ENCODE measurements at regions not wholly inside any gene's neighbourhood (a gene's known extent, or its start where the extent isn't known, plus 50 kb on each side); places are given as distances from the start of the nearest gene placed in this dataset.
A peak's percentile ranks its signal among the peaks of the same experiment; 100 is the strongest.

DNA sequence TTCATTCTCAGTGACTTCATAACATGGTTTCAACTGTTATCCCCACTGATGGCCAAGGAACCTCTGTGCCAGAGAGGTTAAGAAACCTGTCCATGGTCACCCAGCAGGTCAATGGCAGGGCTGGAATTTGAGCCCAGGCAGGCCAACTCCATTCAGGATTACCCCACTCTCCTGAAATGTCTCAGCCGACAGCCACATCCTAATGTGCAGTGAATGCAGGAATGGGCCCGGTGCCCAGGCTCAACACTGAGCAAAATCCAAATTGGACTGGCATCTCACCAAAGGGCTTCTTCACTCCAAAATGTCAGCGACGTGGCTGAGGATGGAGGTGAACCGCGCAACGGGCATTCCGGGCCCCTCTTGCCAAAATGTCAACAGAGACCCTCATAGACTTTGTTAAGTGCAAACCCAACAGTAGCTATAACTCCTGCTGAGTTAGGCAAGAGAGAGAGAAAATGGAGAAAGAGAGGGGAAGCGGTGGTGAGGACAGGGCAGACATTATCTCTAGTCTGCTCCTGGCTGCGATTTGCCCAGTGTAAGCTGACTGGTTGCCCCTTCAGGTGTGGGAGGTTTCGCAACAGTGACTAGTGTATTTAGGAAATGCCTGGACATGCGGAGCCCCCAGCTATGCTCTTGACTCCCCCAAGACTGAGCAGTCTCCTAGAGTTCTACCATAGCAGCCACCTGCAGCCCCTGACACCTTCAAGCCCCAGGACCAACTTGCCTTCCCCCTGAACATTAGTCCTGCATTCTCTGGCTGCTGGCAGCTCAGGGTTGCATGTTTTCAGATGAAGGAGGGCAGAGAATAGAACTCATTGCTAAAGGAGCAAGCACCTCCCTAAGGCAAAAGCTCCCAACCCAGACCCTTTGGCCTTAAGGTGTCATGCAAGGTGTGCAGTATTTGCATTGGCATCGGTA, 167.7 kb downstream of the ANAPC1 start:
- CTCF ChIA-PET = no interaction called here
- no peak for ATAC-seq (ENCODE audit: low read depth)
- in situ Hi-C loops (cut with MboI; ENCODE audit: low sequenced_read_pairs) = loop anchor here (25.0 kb wide), 1 partner anchor 904 kb away; no protein-coding TSS in a partner anchor

More for the DNA sequence above, 167.7 kb downstream of the ANAPC1 start:
- H3K79me1 ChIP-seq (ENCODE audit: low read depth in 1 of 2, low read length in 2 of 2) = no peaks in the 10 kb centered on the region
- H3K23ac ChIP-seq (ENCODE audit: low read depth, low read length) = no peak overlapping the region
- DNase-seq = no peak
- H3K4ac ChIP-seq (ENCODE audit: low read depth, low read length) = no peak overlapping the region
- no peak overlapping the region for H2BK120ac ChIP-seq (ENCODE audit: low read depth, low read length)
- no peak overlapping the region for H3K4me2 ChIP-seq (ENCODE audit: low read depth, low read length)
- no peak overlapping the region for H2AK9ac ChIP-seq (replicated peaks; ENCODE audit: low read depth, low read length, poor library complexity)
- POLR2A ChIA-PET (ENCODE audit: unreplicated experiment) = no interaction called here
- H2AFZ ChIP-seq (replicated peaks; ENCODE audit: low read length, poor library complexity) = no peak overlapping the region
- H2BK5ac ChIP-seq (ENCODE audit: low read depth, low read length, poor library complexity, severe bottlenecking) = no peak overlapping the region
- intact Hi-C loops (cut with micrococcal nuclease) (no loop called here), dilution Hi-C loops (cut with HindIII; ENCODE audit: low sequenced_read_pairs, unreplicated experiment) (no loop called here)
- no peak overlapping the region for H2BK20ac ChIP-seq (ENCODE audit: low read depth, low read length)
- no peak for TF ChIP-seq MXI1 (IDR thresholded peaks at IDR 0.05; ENCODE audit: borderline replicate concordance, low read depth, low read length)
- TF ChIP-seq CEBPB (IDR thresholded peaks at IDR 0.05; ENCODE audit: low read depth, low read length) = peak; percentile 48
- no peak overlapping the region for H3K27ac ChIP-seq (ENCODE audit: insufficient read depth, low read length)
- H2AK5ac ChIP-seq (ENCODE audit: low read depth, low read length) = no peak overlapping the region
- no peak overlapping the region for H4K91ac ChIP-seq (ENCODE audit: insufficient read depth, low read depth, low read length)
- H3K14ac ChIP-seq (replicated peaks; ENCODE audit: low read depth, low read length) = no peak overlapping the region
- no peak overlapping the region for H4K5ac ChIP-seq (ENCODE audit: low read depth, low read length)
- H4K20me1 ChIP-seq (ENCODE audit: insufficient read depth, low read length) = no peaks in the 10 kb centered on the region
- no TSS peak for BruUV-seq (replicated peaks)
- H3K9me3 ChIP-seq (ENCODE audit: control insufficient read depth, insufficient read depth, low read length) = peaks cover 8% of the 10 kb centered on the region
- no peaks in the 10 kb centered on the region for H3K9me1 ChIP-seq (ENCODE audit: insufficient read depth, low read length)
- H3K9ac ChIP-seq (ENCODE audit: low read depth, low read length) = no peak overlapping the region
- no peak overlapping the region for H3K4me3 ChIP-seq (ENCODE audit: insufficient read depth, low read depth, low read length)
- 30% methylated on average over 2 of the region's 13 CpGs; no CpG with 5 or more reads in 1 of the 2 experiments for WGBS, 2 experiments (ENCODE audit: extremely low coverage in 2 of 2, insufficient read length in 1 of 2)
- H3K27me3 ChIP-seq (ENCODE audit: control insufficient read depth, insufficient read depth, low read length) = peaks cover 25% of the 10 kb centered on the region
- H3K18ac ChIP-seq (ENCODE audit: low read depth, low read length) = no peak overlapping the region
- no peak overlapping the region for H4K8ac ChIP-seq (ENCODE audit: low read depth in 2 of 2, low read length in 2 of 2)
- no peak overlapping the region for H3K56ac ChIP-seq (ENCODE audit: extremely low read depth, insufficient read depth, low read length)
- H3K4me1 ChIP-seq (ENCODE audit: control insufficient read depth, insufficient read depth, low read length) = no peaks in the 10 kb centered on the region
- no peaks in the 10 kb centered on the region for H3K36me3 ChIP-seq (ENCODE audit: control insufficient read depth, insufficient read depth, low read length)
- H2BK15ac ChIP-seq (ENCODE audit: low read depth, low read length) = no peak overlapping the region
